ENCODE measurements at regions not wholly inside any gene's neighbourhood (a gene's known extent, or its start where the extent isn't known, plus 50 kb on each side); places are given as distances from the start of the nearest gene placed in this dataset.

- no peak for DNase-seq
- no peak for ATAC-seq (ENCODE audit: poor library complexity)
- intact Hi-C loops (cut with DNase I): no loop called here
Measured at GRCh38 chr4:124804584-124804983, 92.1 kb upstream of the ANKRD50 start.

- ATAC-seq (ENCODE audit: poor library complexity): no peak
- DNase-seq: no peak
- intact Hi-C loops (cut with DNase I): no loop called here
Measured at GRCh38 chr4:124804041-124804440, 91.5 kb upstream of the ANKRD50 start.

- intact Hi-C loops (cut with DNase I): no loop called here
- DNase-seq (no peak), ATAC-seq (ENCODE audit: poor library complexity) (no peak)
Measured at GRCh38 chr4:124803641-124804040, 91.1 kb upstream of the ANKRD50 start.

- intact Hi-C loops (cut with DNase I): no loop called here
- no peak for DNase-seq
- no peak for ATAC-seq (ENCODE audit: poor library complexity)
Measured at GRCh38 chr4:124803026-124803425, 90.5 kb upstream of the ANKRD50 start.

- intact Hi-C loops (cut with DNase I): no loop called here
- no peak for DNase-seq
- no peak for ATAC-seq (ENCODE audit: poor library complexity)
Measured at GRCh38 chr4:124797223-124797622, 84.7 kb upstream of the ANKRD50 start.

GRCh38 chr4:124790471-124790870 is 77.9 kb upstream of the ANKRD50 start:
- no peak for DNase-seq
- no peak for ATAC-seq (ENCODE audit: poor library complexity)
- intact Hi-C loops (cut with DNase I): no loop called here

GRCh38 chr4:124786634-124787033 is 74.1 kb upstream of the ANKRD50 start:
- intact Hi-C loops (cut with DNase I): no loop called here
- ATAC-seq (ENCODE audit: poor library complexity) (no peak), DNase-seq (no peak)

GRCh38 chr4:124785645-124786044 is 73.1 kb upstream of the ANKRD50 start:
- ATAC-seq (ENCODE audit: poor library complexity) (no peak), DNase-seq (no peak)
- intact Hi-C loops (cut with DNase I): no loop called here

- ATAC-seq (ENCODE audit: poor library complexity) (no peak), DNase-seq (no peak)
- intact Hi-C loops (cut with DNase I): no loop called here
Measured at GRCh38 chr4:124783847-124784246, 71.3 kb upstream of the ANKRD50 start.

GRCh38 chr4:124777007-124777406 is 64.5 kb upstream of the ANKRD50 start:
- ATAC-seq (ENCODE audit: poor library complexity) (no peak), DNase-seq (no peak)
- intact Hi-C loops (cut with DNase I): no loop called here

GRCh38 chr4:124768596-124769365 is 56.2 kb upstream of the ANKRD50 start:
- no peak for ATAC-seq (ENCODE audit: poor library complexity)
- no peak for DNase-seq
- intact Hi-C loops (cut with DNase I): no loop called here

- ATAC-seq (ENCODE audit: poor library complexity): no peak
- intact Hi-C loops (cut with DNase I): no loop called here
- DNase-seq: no peak
Measured at GRCh38 chr4:124762956-124763355, 50.4 kb upstream of the ANKRD50 start.

All from Right ventricle myocardium superior (tissue), 1 donor.